Esophagus muscularis mucosa (tissue), 4 donors: ENCODE measurements at regions not wholly inside any gene's neighbourhood (a gene's known extent, or its start where the extent isn't known, plus 50 kb on each side); places are given as distances from the start of the nearest gene placed in this dataset.

ENCODE experiments used
- DNase-seq: peaks from one replicate; pipeline ENCODE4 v3.0.0-alpha.2; 2017; ENCODE audit errors: extremely low spot score
- H3K27ac ChIP-seq, 4 donors: fragments of 200-600 bp; sonication (generic); replicated peaks in 1 of 4; 1 replicate in 3 of 4; 2 replicates in 1 of 4; pipeline ENCODE4 v1.5.1; 2016 to 2019; ENCODE audit warnings: mild to moderate bottlenecking in 1 of 4
- H3K27me3 ChIP-seq, 4 donors: fragments of 200-600 bp; sonication (generic); one replicate each; pipeline versions ENCODE4 v1.5.1 to v1.6.0; 2016 to 2019
- H3K36me3 ChIP-seq, 4 donors: fragments of 200-600 bp; sonication (generic); one replicate each; pipeline ENCODE4 v1.5.1; 2016 to 2019
- H3K4me1 ChIP-seq, 4 donors: fragments of 200-600 bp; sonication (generic); one replicate each; pipeline ENCODE4 v1.5.1; 2016 to 2019
- H3K4me3 ChIP-seq, 4 donors: fragments of 200-600 bp; sonication (generic); 1 replicate in 2 of 4; 2 replicates in 2 of 4; pipeline ENCODE4 v1.5.1; 2016 to 2019; ENCODE audit warnings: mild to moderate bottlenecking in 4 of 4, moderate library complexity in 1 of 4
- H3K9me3 ChIP-seq, 4 donors: fragments of 200-600 bp; sonication (generic); 1 replicate in 3 of 4; 2 replicates in 1 of 4; pipeline ENCODE4 v1.5.1; 2016 to 2019
- CTCF ChIP-seq, 3 experiments: fragments of 200-600 bp in 2 of 3; fragments of 450-650 bp in 1 of 3; sonication (generic) in 2 of 3; IDR thresholded peaks; one replicate each; pipeline ENCODE4 v1.5.1; 2017 to 2019; ENCODE audit warnings: antibody characterized with exemption in 3 of 3, mild to moderate bottlenecking in 2 of 3, moderate library complexity in 1 of 3
- EP300 ChIP-seq: sonication (generic); formaldehyde crosslinking; IDR thresholded peaks from one replicate; pipeline ENCODE4 v1.6.1; 2017; ENCODE audit warnings: antibody characterized with exemption
- POLR2A ChIP-seq: fragments of 450-650 bp; IDR thresholded peaks from one replicate; pipeline ENCODE4 v1.6.1; 2017; ENCODE audit warnings: antibody characterized with exemption, moderate library complexity, mild to moderate bottlenecking, low read depth
- POLR2AphosphoS5 ChIP-seq, 2 donors: sonication (generic); formaldehyde crosslinking; IDR thresholded peaks; one replicate each; pipeline ENCODE4 v1.6.1; 2017; ENCODE audit warnings: antibody characterized with exemption in 2 of 2
- WGBS: methylation state at CpG from one replicate; pipeline ENCODE4 v1.1.5; 2018; 5-methylcytosine and 5-hydroxymethylcytosine counted together
- intact Hi-C: fragments of 100-400 bp; cut with DNase I; formaldehyde crosslinking; loops from one replicate; pipeline ENCODE4 v1.15.1; 2023

- H3K27me3 ChIP-seq: no peaks in the 10 kb centered on the region
- H3K27ac ChIP-seq: no peak overlapping the region
- TF ChIP-seq CTCF (IDR thresholded peaks at IDR 0.05): no peak
- no peak for TF ChIP-seq POLR2A
- no peak for TF ChIP-seq POLR2AphosphoS5 (IDR thresholded peaks at IDR 0.05)
- no peak for TF ChIP-seq EP300
- DNase-seq: no peak
- H3K9me3 ChIP-seq: no peaks in the 10 kb centered on the region
- H3K4me1 ChIP-seq: no peaks in the 10 kb centered on the region
- WGBS: 100% methylated on average over 2 of the region's 2 CpGs
- no peaks in the 10 kb centered on the region for H3K36me3 ChIP-seq
- intact Hi-C loops: no loop called here
- H3K4me3 ChIP-seq: no peak overlapping the region
Observed at GRCh38 chr2:770776-771175, 93.6 kb upstream of the TMEM18 start.

- H3K4me1 ChIP-seq: no peaks in the 10 kb centered on the region
- WGBS: 79% methylated on average over 2 of the region's 2 CpGs
Observed at GRCh38 chr2:769771-770170, 92.6 kb upstream of the TMEM18 start.

GRCh38 chr2:768451-768850 lies 91.2 kb upstream of the TMEM18 start:
- H3K4me1 ChIP-seq: no peaks in the 10 kb centered on the region
- no peaks in the 10 kb centered on the region for H3K36me3 ChIP-seq
- H3K9me3 ChIP-seq: no peaks in the 10 kb centered on the region
- intact Hi-C loops: no loop called here
- no peaks in the 10 kb centered on the region for H3K27me3 ChIP-seq
- peak; percentile 60 for DNase-seq
- TF ChIP-seq EP300: no peak
- no peak for TF ChIP-seq POLR2A
- TF ChIP-seq POLR2AphosphoS5 (IDR thresholded peaks at IDR 0.05): no peak
- no peak for TF ChIP-seq CTCF (IDR thresholded peaks at IDR 0.05)
- no peak overlapping the region for H3K27ac ChIP-seq
- WGBS: 82% methylated on average over 10 of the region's 10 CpGs
- no peak overlapping the region for H3K4me3 ChIP-seq

More at GRCh38 chr2:769771-770170, 92.6 kb upstream of the TMEM18 start:
- intact Hi-C loops: no loop called here
- no peak overlapping the region for H3K27ac ChIP-seq
- no peaks in the 10 kb centered on the region for H3K27me3 ChIP-seq
- TF ChIP-seq CTCF (IDR thresholded peaks at IDR 0.05) (no peak), POLR2A (no peak), EP300 (no peak), POLR2AphosphoS5 (IDR thresholded peaks at IDR 0.05) (no peak)
- no peaks in the 10 kb centered on the region for H3K36me3 ChIP-seq
- DNase-seq: peak; percentile 39
- no peaks in the 10 kb centered on the region for H3K9me3 ChIP-seq
- no peak overlapping the region for H3K4me3 ChIP-seq

GRCh38 chr2:767944-768343 lies 90.7 kb upstream of the TMEM18 start:
- 86% methylated on average over 4 of the region's 4 CpGs for WGBS
- no peak overlapping the region for H3K4me3 ChIP-seq
- no peaks in the 10 kb centered on the region for H3K4me1 ChIP-seq
- TF ChIP-seq POLR2AphosphoS5 (IDR thresholded peaks at IDR 0.05) (no peak), CTCF (IDR thresholded peaks at IDR 0.05) (no peak), POLR2A (no peak), EP300 (no peak)
- H3K27me3 ChIP-seq: no peaks in the 10 kb centered on the region
- H3K36me3 ChIP-seq: no peaks in the 10 kb centered on the region
- H3K9me3 ChIP-seq: no peaks in the 10 kb centered on the region
- no peak for DNase-seq
- intact Hi-C loops: no loop called here
- no peak overlapping the region for H3K27ac ChIP-seq

- no peak for TF ChIP-seq CTCF (IDR thresholded peaks at IDR 0.05)
- no peak for TF ChIP-seq EP300
- TF ChIP-seq POLR2A: no peak
- no peak for TF ChIP-seq POLR2AphosphoS5 (IDR thresholded peaks at IDR 0.05)
- intact Hi-C loops: no loop called here
- no peak for DNase-seq
- Histone ChIP-seq H3K27ac (no peak overlapping the region), H3K36me3 (no peaks in the 10 kb centered on the region), H3K4me3 (no peak overlapping the region), H3K27me3 (no peaks in the 10 kb centered on the region), H3K9me3 (no peaks in the 10 kb centered on the region), H3K4me1 (no peaks in the 10 kb centered on the region)
- WGBS: 65% methylated on average over 9 of the region's 9 CpGs
Observed at GRCh38 chr2:767440-767839, 90.2 kb upstream of the TMEM18 start.
